Vagina (tissue), 2 donors: ENCODE measurements at regions not wholly inside any gene's neighbourhood (a gene's known extent, or its start where the extent isn't known, plus 50 kb on each side); places are given as distances from the start of the nearest gene placed in this dataset.

Source experiments
- DNase-seq, 2 donors: peaks; one replicate each; pipeline ENCODE4 v3.0.0-alpha.2; 2017; ENCODE audit errors: extremely low spot score in 2 of 2
- H3K27ac ChIP-seq: fragments of 200-600 bp; sonication (generic); one replicate; pipeline ENCODE4 v1.5.1; 2019
- H3K27me3 ChIP-seq: fragments of 200-600 bp; sonication (generic); one replicate; pipeline ENCODE4 v1.5.1; 2019
- H3K36me3 ChIP-seq, 2 donors: fragments of 200-600 bp; sonication (generic); one replicate each; pipeline ENCODE4 v1.5.1; 2017 to 2019
- H3K4me1 ChIP-seq: fragments of 200-600 bp; sonication (generic); one replicate; pipeline ENCODE4 v1.5.1; 2019
- H3K4me3 ChIP-seq, 2 donors: fragments of 200-600 bp; sonication (generic); 1 replicate in 1 of 2; 2 replicates in 1 of 2; pipeline ENCODE4 v1.5.1; 2016 to 2019
- H3K9me3 ChIP-seq: fragments of 200-600 bp; sonication (generic); one replicate; pipeline ENCODE4 v1.5.1; 2019
- POLR2A ChIP-seq, 2 donors: fragments of 450-650 bp; IDR thresholded peaks; one replicate each; pipeline ENCODE4 v1.6.1; 2017; ENCODE audit warnings: antibody characterized with exemption in 2 of 2, mild to moderate bottlenecking in 2 of 2, moderate library complexity in 2 of 2
- POLR2AphosphoS5 ChIP-seq, 2 donors: sonication (generic); formaldehyde crosslinking; IDR thresholded peaks; one replicate each; pipeline ENCODE4 v1.9.0; 2017; ENCODE audit warnings: antibody characterized with exemption in 2 of 2, mild to moderate bottlenecking in 2 of 2, low read depth in 1 of 2; ENCODE audit not compliant: insufficient read depth in 1 of 2
- intact Hi-C: fragments of 100-400 bp; cut with DNase I; formaldehyde crosslinking; loops from one replicate; pipeline ENCODE4 v1.15.1; 2023
- TF ChIP-seq, protein P1 (sequence below), 3 experiments: fragments of 450-650 bp in 2 of 3; fragments of 200-600 bp in 1 of 3; sonication (generic) in 1 of 3; IDR thresholded peaks; one replicate each; pipeline ENCODE4 v1.5.1; 2017 to 2019; ENCODE audit warnings: antibody characterized with exemption in 3 of 3, mild to moderate bottlenecking in 2 of 3, moderate library complexity in 2 of 3

DNA sequence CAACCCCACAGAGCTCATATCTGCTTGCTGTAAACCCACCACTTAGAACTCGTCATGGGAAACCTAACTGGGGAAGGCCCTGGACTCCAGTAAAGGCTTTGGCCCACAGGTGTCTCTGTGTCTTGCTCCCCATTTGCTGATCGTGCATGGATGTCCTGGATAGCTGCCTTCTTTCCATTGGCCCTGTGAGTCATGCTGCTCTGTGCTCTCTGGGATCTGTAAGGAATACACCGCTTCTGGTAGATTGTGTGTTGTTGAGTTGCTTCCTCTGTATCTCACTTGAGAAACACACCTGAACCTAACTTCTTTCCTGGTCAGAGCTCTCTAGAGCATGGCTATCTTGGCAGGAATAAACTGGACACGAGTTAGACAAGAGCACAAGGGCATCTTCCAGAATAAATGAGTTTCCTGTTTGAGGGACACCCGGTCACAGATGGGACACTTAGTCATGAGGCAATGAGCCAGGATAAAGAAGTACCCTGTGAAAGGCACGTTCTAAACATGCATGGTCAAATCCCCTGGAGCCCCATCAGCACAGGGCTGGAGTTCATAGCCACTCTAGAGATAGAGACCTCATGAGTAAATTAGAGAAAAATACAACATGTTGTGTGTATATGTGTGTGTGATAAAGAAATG is 99.6 kb upstream of the TMEM170B start:
- DNase-seq = no peak
- Histone ChIP-seq H3K36me3 (no peaks in the 10 kb centered on the region), H3K4me1 (peaks cover 22% of the 10 kb centered on the region), H3K4me3 (no peak overlapping the region), H3K27ac (no peak overlapping the region), H3K9me3 (no peaks in the 10 kb centered on the region), H3K27me3 (no peaks in the 10 kb centered on the region)
- intact Hi-C loops = no loop called here
- TF ChIP-seq POLR2AphosphoS5 (IDR thresholded peaks at IDR 0.05; ENCODE audit: insufficient read depth in 1 of 2, low read depth in 1 of 2) = peak in 1 of 2 donors; percentile 25
- TF ChIP-seq, protein P1, sequence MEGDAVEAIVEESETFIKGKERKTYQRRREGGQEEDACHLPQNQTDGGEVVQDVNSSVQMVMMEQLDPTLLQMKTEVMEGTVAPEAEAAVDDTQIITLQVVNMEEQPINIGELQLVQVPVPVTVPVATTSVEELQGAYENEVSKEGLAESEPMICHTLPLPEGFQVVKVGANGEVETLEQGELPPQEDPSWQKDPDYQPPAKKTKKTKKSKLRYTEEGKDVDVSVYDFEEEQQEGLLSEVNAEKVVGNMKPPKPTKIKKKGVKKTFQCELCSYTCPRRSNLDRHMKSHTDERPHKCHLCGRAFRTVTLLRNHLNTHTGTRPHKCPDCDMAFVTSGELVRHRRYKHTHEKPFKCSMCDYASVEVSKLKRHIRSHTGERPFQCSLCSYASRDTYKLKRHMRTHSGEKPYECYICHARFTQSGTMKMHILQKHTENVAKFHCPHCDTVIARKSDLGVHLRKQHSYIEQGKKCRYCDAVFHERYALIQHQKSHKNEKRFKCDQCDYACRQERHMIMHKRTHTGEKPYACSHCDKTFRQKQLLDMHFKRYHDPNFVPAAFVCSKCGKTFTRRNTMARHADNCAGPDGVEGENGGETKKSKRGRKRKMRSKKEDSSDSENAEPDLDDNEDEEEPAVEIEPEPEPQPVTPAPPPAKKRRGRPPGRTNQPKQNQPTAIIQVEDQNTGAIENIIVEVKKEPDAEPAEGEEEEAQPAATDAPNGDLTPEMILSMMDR (IDR thresholded peaks at IDR 0.05) = no peak

DNA sequence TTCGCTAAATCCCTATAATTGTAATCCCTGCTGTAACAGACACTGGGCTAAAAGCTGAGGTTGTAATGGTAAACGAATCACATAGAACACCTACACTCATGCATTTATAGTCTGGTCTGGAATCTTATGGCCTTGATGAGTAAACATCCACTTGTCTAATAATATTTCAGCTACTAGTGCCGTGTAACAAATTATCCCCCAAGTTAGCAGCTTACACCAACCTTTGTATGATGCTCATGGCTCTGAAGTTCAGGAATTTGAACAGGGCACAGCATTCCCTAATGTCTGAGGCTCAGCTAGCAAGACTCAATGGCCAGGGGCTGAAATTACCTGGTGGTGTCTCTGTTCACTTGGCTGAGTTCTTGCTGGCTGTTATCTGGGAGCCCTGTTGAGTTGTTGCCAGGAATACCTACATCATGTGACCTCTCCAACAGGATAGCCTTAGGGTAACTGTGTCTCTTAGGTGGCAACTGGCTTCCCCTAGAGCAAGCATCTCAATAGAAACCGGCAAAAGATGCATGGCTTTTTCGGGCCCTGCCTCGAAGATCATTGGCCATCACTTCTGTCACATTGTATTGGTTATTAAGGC is 100.9 kb upstream of the TMEM170B start:
- DNase-seq = no peak
- TF ChIP-seq POLR2AphosphoS5 (IDR thresholded peaks at IDR 0.05; ENCODE audit: insufficient read depth in 1 of 2, low read depth in 1 of 2) (no peak), POLR2A (IDR thresholded peaks at IDR 0.05) (no peak)
- TF ChIP-seq, protein P1 (IDR thresholded peaks at IDR 0.05) = no peak
- H3K27ac ChIP-seq = no peak overlapping the region
- H3K4me3 ChIP-seq = no peak overlapping the region
- intact Hi-C loops = no loop called here
- H3K27me3 ChIP-seq = no peaks in the 10 kb centered on the region
- H3K4me1 ChIP-seq = peaks cover 35% of the 10 kb centered on the region
- no peaks in the 10 kb centered on the region for H3K9me3 ChIP-seq
- H3K36me3 ChIP-seq = no peaks in the 10 kb centered on the region

DNA sequence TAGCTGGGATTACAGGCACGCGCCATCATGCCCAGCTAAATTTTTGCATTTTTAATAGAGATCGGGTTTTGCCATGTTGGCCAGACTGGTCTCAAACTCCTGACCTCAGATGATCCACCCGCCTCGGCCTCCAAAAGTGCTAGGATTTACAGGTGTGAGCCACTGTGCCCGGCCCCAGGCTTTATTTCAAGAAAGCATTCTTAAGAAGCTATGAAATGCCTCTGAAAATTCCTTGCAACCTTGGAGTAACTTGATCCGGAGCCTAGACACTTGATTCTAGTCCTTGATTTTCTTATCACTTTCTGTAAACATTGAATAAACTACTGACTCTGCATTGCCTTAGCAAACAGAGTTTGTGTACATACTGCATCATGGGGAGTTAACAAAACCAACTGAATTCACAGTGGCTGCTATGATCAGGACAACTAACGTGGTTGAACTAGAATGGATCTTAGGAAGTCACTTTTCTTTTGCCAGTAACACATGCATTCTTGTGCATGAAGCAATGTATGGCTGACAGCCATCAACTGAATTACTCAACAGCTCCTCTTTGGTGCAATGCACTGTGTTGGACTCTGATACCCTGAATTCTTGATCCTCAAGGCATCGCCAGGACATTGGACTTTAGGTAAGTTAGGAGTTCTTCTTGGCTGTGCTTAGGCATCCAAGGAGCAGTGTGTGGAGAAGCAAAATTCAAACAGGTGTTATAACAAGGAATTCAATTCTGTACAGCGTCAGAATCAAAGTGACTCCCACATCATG is 102.8 kb upstream of the TMEM170B start:
- TF ChIP-seq POLR2A (IDR thresholded peaks at IDR 0.05) (no peak), POLR2AphosphoS5 (IDR thresholded peaks at IDR 0.05; ENCODE audit: insufficient read depth in 1 of 2, low read depth in 1 of 2) (no peak)
- TF ChIP-seq, protein P1 (IDR thresholded peaks at IDR 0.05) = no peak
- H3K4me1 ChIP-seq = peaks cover 44% of the 10 kb centered on the region
- intact Hi-C loops = no loop called here
- no peak for DNase-seq
- H3K36me3 ChIP-seq = no peaks in the 10 kb centered on the region
- H3K4me3 ChIP-seq = no peak overlapping the region
- H3K27me3 ChIP-seq = no peaks in the 10 kb centered on the region
- no peaks in the 10 kb centered on the region for H3K9me3 ChIP-seq
- H3K27ac ChIP-seq = peak overlapping the region; percentile 66

DNA sequence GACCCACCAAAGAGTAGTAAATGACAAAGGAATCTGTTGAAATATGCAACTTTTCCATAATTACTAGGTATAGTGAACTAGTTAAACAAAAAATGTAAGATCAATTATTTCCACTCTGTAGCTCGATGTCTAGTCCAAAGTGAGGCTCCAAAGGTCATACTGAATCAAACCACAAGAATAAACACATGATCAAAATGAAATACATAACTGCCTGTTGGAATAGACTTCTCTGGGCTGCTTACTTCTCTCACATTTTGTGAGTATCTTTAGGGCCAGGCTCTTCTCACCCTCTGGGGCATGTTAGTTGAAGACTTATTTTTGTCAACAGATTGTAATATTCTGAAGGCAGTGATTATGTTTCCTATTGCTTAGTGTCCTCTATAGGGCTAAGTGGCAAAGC is 103.7 kb upstream of the TMEM170B start:
- intact Hi-C loops = no loop called here
- no peaks in the 10 kb centered on the region for H3K27me3 ChIP-seq
- peak overlapping the region; percentile 66 for H3K27ac ChIP-seq
- H3K9me3 ChIP-seq = no peaks in the 10 kb centered on the region
- H3K4me3 ChIP-seq = no peak overlapping the region
- peaks cover 52% of the 10 kb centered on the region for H3K4me1 ChIP-seq
- no peak for DNase-seq
- TF ChIP-seq, protein P1 (IDR thresholded peaks at IDR 0.05) = no peak
- TF ChIP-seq POLR2A (IDR thresholded peaks at IDR 0.05) (no peak), POLR2AphosphoS5 (IDR thresholded peaks at IDR 0.05; ENCODE audit: insufficient read depth in 1 of 2, low read depth in 1 of 2) (no peak)
- no peaks in the 10 kb centered on the region for H3K36me3 ChIP-seq
